ENCODE measurements at regions not wholly inside any gene's neighbourhood (a gene's known extent, or its start where the extent isn't known, plus 50 kb on each side); places are given as distances from the start of the nearest gene placed in this dataset.

- H3K4me1 ChIP-seq (ENCODE audit: insufficient read depth, insufficient read length) = no peaks in the 10 kb centered on the region
- TF ChIP-seq SUZ12 (IDR thresholded peaks at IDR 0.05; ENCODE audit: extremely low read depth, insufficient read depth, insufficient read length) (no peak), YY1 (IDR thresholded peaks at IDR 0.05; ENCODE audit: insufficient read depth, insufficient read length) (no peak), ZNF274 (IDR thresholded peaks at IDR 0.05; ENCODE audit: low read depth, low read length) (no peak)
- no peak overlapping the region for H3K9ac ChIP-seq (ENCODE audit: insufficient read length, low read depth)
- no peaks in the 10 kb centered on the region for H3K9me3 ChIP-seq (ENCODE audit: insufficient read depth, low read length)
- no peak for DNase-seq (ENCODE audit: low read depth, low spot score)
- H3K4me3 ChIP-seq (ENCODE audit: insufficient read length, low read depth) = no peak overlapping the region
- H3K27me3 ChIP-seq (ENCODE audit: insufficient read depth, insufficient read length) = no peaks in the 10 kb centered on the region
- no peaks in the 10 kb centered on the region for H3K36me3 ChIP-seq (ENCODE audit: insufficient read depth, insufficient read length, low read length)
Observed at GRCh38 chr14:25882899-25883298, 714.9 kb downstream of the NOVA1 start.

GRCh38 chr14:25875475-25875874 lies 722.4 kb downstream of the NOVA1 start:
- no peak for TF ChIP-seq SUZ12 (IDR thresholded peaks at IDR 0.05; ENCODE audit: extremely low read depth, insufficient read depth, insufficient read length)
- TF ChIP-seq ZNF274 (IDR thresholded peaks at IDR 0.05; ENCODE audit: low read depth, low read length) = no peak
- no peak for TF ChIP-seq YY1 (IDR thresholded peaks at IDR 0.05; ENCODE audit: insufficient read depth, insufficient read length)
- no peak overlapping the region for H3K4me3 ChIP-seq (ENCODE audit: insufficient read length, low read depth)
- H3K4me1 ChIP-seq (ENCODE audit: insufficient read depth, insufficient read length) = no peaks in the 10 kb centered on the region
- no peak overlapping the region for H3K9ac ChIP-seq (ENCODE audit: insufficient read length, low read depth)
- H3K36me3 ChIP-seq (ENCODE audit: insufficient read depth, insufficient read length, low read length) = no peaks in the 10 kb centered on the region
- no peak for DNase-seq (ENCODE audit: low read depth, low spot score)
- H3K27me3 ChIP-seq (ENCODE audit: insufficient read depth, insufficient read length) = no peaks in the 10 kb centered on the region
- no peaks in the 10 kb centered on the region for H3K9me3 ChIP-seq (ENCODE audit: insufficient read depth, low read length)

- no peak overlapping the region for H3K4me3 ChIP-seq (ENCODE audit: insufficient read length, low read depth)
- no peaks in the 10 kb centered on the region for H3K4me1 ChIP-seq (ENCODE audit: insufficient read depth, insufficient read length)
- H3K9ac ChIP-seq (ENCODE audit: insufficient read length, low read depth) = no peak overlapping the region
- TF ChIP-seq SUZ12 (IDR thresholded peaks at IDR 0.05; ENCODE audit: extremely low read depth, insufficient read depth, insufficient read length) = no peak
- H3K9me3 ChIP-seq (ENCODE audit: insufficient read depth, low read length) = no peaks in the 10 kb centered on the region
- DNase-seq (ENCODE audit: low read depth, low spot score) = no peak
- H3K36me3 ChIP-seq (ENCODE audit: insufficient read depth, insufficient read length, low read length) = no peaks in the 10 kb centered on the region
- H3K27me3 ChIP-seq (ENCODE audit: insufficient read depth, insufficient read length) = no peaks in the 10 kb centered on the region
Observed at GRCh38 chr14:25869854-25870253, 728.0 kb downstream of the NOVA1 start.

- H3K4me1 ChIP-seq (ENCODE audit: insufficient read depth, insufficient read length) = no peaks in the 10 kb centered on the region
- H3K9ac ChIP-seq (ENCODE audit: insufficient read length, low read depth) = no peak overlapping the region
- no peaks in the 10 kb centered on the region for H3K36me3 ChIP-seq (ENCODE audit: insufficient read depth, insufficient read length, low read length)
- H3K27me3 ChIP-seq (ENCODE audit: insufficient read depth, insufficient read length) = no peaks in the 10 kb centered on the region
- H3K9me3 ChIP-seq (ENCODE audit: insufficient read depth, low read length) = no peaks in the 10 kb centered on the region
- DNase-seq (ENCODE audit: low read depth, low spot score) = no peak
- TF ChIP-seq YY1 (IDR thresholded peaks at IDR 0.05; ENCODE audit: insufficient read depth, insufficient read length) (no peak), ZNF274 (IDR thresholded peaks at IDR 0.05; ENCODE audit: low read depth, low read length) (no peak), SUZ12 (IDR thresholded peaks at IDR 0.05; ENCODE audit: extremely low read depth, insufficient read depth, insufficient read length) (no peak)
- H3K4me3 ChIP-seq (ENCODE audit: insufficient read length, low read depth) = no peak overlapping the region
Observed at GRCh38 chr14:25868521-25869314, 729.1 kb downstream of the NOVA1 start.

GRCh38 chr14:25861406-25861805 lies 736.4 kb downstream of the NOVA1 start:
- H3K27me3 ChIP-seq (ENCODE audit: insufficient read depth, insufficient read length) = no peaks in the 10 kb centered on the region
- no peak overlapping the region for H3K4me3 ChIP-seq (ENCODE audit: insufficient read length, low read depth)
- no peaks in the 10 kb centered on the region for H3K36me3 ChIP-seq (ENCODE audit: insufficient read depth, insufficient read length, low read length)
- H3K9me3 ChIP-seq (ENCODE audit: insufficient read depth, low read length) = no peaks in the 10 kb centered on the region
- no peaks in the 10 kb centered on the region for H3K4me1 ChIP-seq (ENCODE audit: insufficient read depth, insufficient read length)
- no peak overlapping the region for H3K9ac ChIP-seq (ENCODE audit: insufficient read length, low read depth)
- no peak for DNase-seq (ENCODE audit: low read depth, low spot score)
- no peak for TF ChIP-seq ZNF274 (IDR thresholded peaks at IDR 0.05; ENCODE audit: low read depth, low read length)
- TF ChIP-seq SUZ12 (IDR thresholded peaks at IDR 0.05; ENCODE audit: extremely low read depth, insufficient read depth, insufficient read length) = no peak
- no peak for TF ChIP-seq YY1 (IDR thresholded peaks at IDR 0.05; ENCODE audit: insufficient read depth, insufficient read length)

GRCh38 chr14:25848601-25849000 lies 749.2 kb downstream of the NOVA1 start:
- Histone ChIP-seq H3K27me3 (ENCODE audit: insufficient read depth, insufficient read length) (no peaks in the 10 kb centered on the region), H3K9ac (ENCODE audit: insufficient read length, low read depth) (no peak overlapping the region), H3K4me1 (ENCODE audit: insufficient read depth, insufficient read length) (no peaks in the 10 kb centered on the region), H3K9me3 (ENCODE audit: insufficient read depth, low read length) (no peaks in the 10 kb centered on the region), H3K4me3 (ENCODE audit: insufficient read length, low read depth) (no peak overlapping the region), H3K36me3 (ENCODE audit: insufficient read depth, insufficient read length, low read length) (no peaks in the 10 kb centered on the region)
- TF ChIP-seq SUZ12 (IDR thresholded peaks at IDR 0.05; ENCODE audit: extremely low read depth, insufficient read depth, insufficient read length) (no peak), YY1 (IDR thresholded peaks at IDR 0.05; ENCODE audit: insufficient read depth, insufficient read length) (no peak), ZNF274 (IDR thresholded peaks at IDR 0.05; ENCODE audit: low read depth, low read length) (no peak)
- no peak for DNase-seq (ENCODE audit: low read depth, low spot score)

GRCh38 chr14:25846246-25846645 lies 751.6 kb downstream of the NOVA1 start:
- Histone ChIP-seq H3K4me1 (ENCODE audit: insufficient read depth, insufficient read length) (no peaks in the 10 kb centered on the region), H3K27me3 (ENCODE audit: insufficient read depth, insufficient read length) (no peaks in the 10 kb centered on the region), H3K9ac (ENCODE audit: insufficient read length, low read depth) (no peak overlapping the region), H3K36me3 (ENCODE audit: insufficient read depth, insufficient read length, low read length) (no peaks in the 10 kb centered on the region), H3K4me3 (ENCODE audit: insufficient read length, low read depth) (no peak overlapping the region), H3K9me3 (ENCODE audit: insufficient read depth, low read length) (no peaks in the 10 kb centered on the region)
- TF ChIP-seq SUZ12 (IDR thresholded peaks at IDR 0.05; ENCODE audit: extremely low read depth, insufficient read depth, insufficient read length) = no peak
- TF ChIP-seq ZNF274 (IDR thresholded peaks at IDR 0.05; ENCODE audit: low read depth, low read length) = no peak
- TF ChIP-seq YY1 (IDR thresholded peaks at IDR 0.05; ENCODE audit: insufficient read depth, insufficient read length) = no peak
- no peak for DNase-seq (ENCODE audit: low read depth, low spot score)
